Right lobe of liver (tissue), 4 donors: ENCODE measurements at regions not wholly inside any gene's neighbourhood (a gene's known extent, or its start where the extent isn't known, plus 50 kb on each side); places are given as distances from the start of the nearest gene placed in this dataset.

Experiments
- CTCF ChIP-seq, 4 donors: fragments of 200-600 bp in 3 of 4; fragments of 450-650 bp in 1 of 4; IDR thresholded peaks; one replicate each; pipeline versions ENCODE4 v1.5.1 to v1.8.0; 2016 to 2022; ENCODE audit warnings: antibody characterized with exemption in 4 of 4, mild to moderate bottlenecking in 2 of 4
- POLR2A ChIP-seq: fragments of 450-650 bp; IDR thresholded peaks from one replicate; pipeline ENCODE4 v1.6.1; 2017; ENCODE audit warnings: antibody characterized with exemption, mild to moderate bottlenecking
- donor health status: DM: no; HTN: no; CAD: no.
- donor health status: DM: no; HTN: no; CAD: no.
- donor health status: DM: no; HTN: yes; CAD: no.

- no peak for TF ChIP-seq CTCF (IDR thresholded peaks at IDR 0.05)
- TF ChIP-seq POLR2A, result no peak
Observed at GRCh38 chr3:106004137-106004681, 135.4 kb upstream of the CBLB start.
